ENCODE measurements at regions not wholly inside any gene's neighbourhood (a gene's known extent, or its start where the extent isn't known, plus 50 kb on each side); places are given as distances from the start of the nearest gene placed in this dataset.

- no peaks in the 10 kb centered on the region for H4K20me1 ChIP-seq (replicated peaks; ENCODE audit: insufficient read depth)
- H3K9me3 Mint-ChIP-seq, result no peaks in the 10 kb centered on the region
- DNase-seq (ENCODE audit: low spot score) (no peak), ATAC-seq (no peak; the same call in 2 of the 3 replicates)
- peaks cover under 1% of the 10 kb centered on the region; the same call in 1 of the 2 replicates for H3K9me2 ChIP-seq (ENCODE audit: insufficient read depth)
- no peak overlapping the region for H3K4me3 ChIP-seq
- no peak overlapping the region for H3K4me3 Mint-ChIP-seq
- TF ChIP-seq CREB1 (CRISPR knock-in tag; IDR thresholded peaks at IDR 0.05; ENCODE audit: low read depth) (no peak), ZNF114 (CRISPR knock-in tag; IDR thresholded peaks at IDR 0.05) (no peak)
- H3K27me3 ChIP-seq (ENCODE audit: insufficient read depth), result no peaks in the 10 kb centered on the region
- no peak overlapping the region for H3K4me2 ChIP-seq
- 0 out of 2 replicates have a peak, but pooled peaks cover 15% of the 10 kb centered on the region for H3K4me1 ChIP-seq (ENCODE audit: insufficient read depth)
- H3K27ac Mint-ChIP-seq, result no peak overlapping the region
- H3K27me3 Mint-ChIP-seq (ENCODE audit: insufficient read depth, low read depth, poor library complexity), result no peaks in the 10 kb centered on the region
- no peaks in the 10 kb centered on the region for H3K79me2 ChIP-seq (replicated peaks; ENCODE audit: insufficient read depth)
- H2AFZ ChIP-seq, result no peak overlapping the region
- no peak overlapping the region for H3K27ac ChIP-seq (ENCODE audit: low read depth)
- H3K36me3 ChIP-seq (ENCODE audit: insufficient read depth), result no peaks in the 10 kb centered on the region
- H3F3A ChIP-seq (replicated peaks; ENCODE audit: low read depth), result no peaks in the 10 kb centered on the region
- H3K4me1 Mint-ChIP-seq, result peaks cover 20% of the 10 kb centered on the region
- H3K36me3 Mint-ChIP-seq (ENCODE audit: low read depth), result no peaks in the 10 kb centered on the region
These were observed 366.5 kb upstream of the CCDC196 start for GRCh38 chr14:66119606-66120231.

- Histone ChIP-seq H3K79me2 (replicated peaks; ENCODE audit: insufficient read depth) (no peaks in the 10 kb centered on the region), H3K27me3 (ENCODE audit: insufficient read depth) (no peaks in the 10 kb centered on the region), H3K4me3 (no peak overlapping the region), H2AFZ (no peak overlapping the region), H3K4me1 (ENCODE audit: insufficient read depth) (0 out of 2 replicates have a peak, but pooled peaks cover 15% of the 10 kb centered on the region), H3K36me3 (ENCODE audit: insufficient read depth) (no peaks in the 10 kb centered on the region), H3K27ac (ENCODE audit: low read depth) (no peak overlapping the region), H3K4me2 (no peak overlapping the region), H3K9me2 (ENCODE audit: insufficient read depth) (peaks cover 7% of the 10 kb centered on the region; the same call in 1 of the 2 replicates), H4K20me1 (replicated peaks; ENCODE audit: insufficient read depth) (no peaks in the 10 kb centered on the region), H3F3A (replicated peaks; ENCODE audit: low read depth) (no peaks in the 10 kb centered on the region)
- Mint-ChIP-seq H3K27me3 (ENCODE audit: insufficient read depth, low read depth, poor library complexity) (no peaks in the 10 kb centered on the region), H3K4me1 (peaks cover 20% of the 10 kb centered on the region), H3K27ac (no peak overlapping the region), H3K36me3 (ENCODE audit: low read depth) (no peaks in the 10 kb centered on the region), H3K4me3 (no peak overlapping the region), H3K9me3 (no peaks in the 10 kb centered on the region)
- DNase-seq (ENCODE audit: low spot score) (no peak), ATAC-seq (no peak)
- TF ChIP-seq JUNB (IDR thresholded peaks at IDR 0.05; ENCODE audit: unreplicated experiment), result no peak
- TF ChIP-seq CREB1 (CRISPR knock-in tag; IDR thresholded peaks at IDR 0.05; ENCODE audit: low read depth), result no peak
- no peak for TF ChIP-seq NANOG (IDR thresholded peaks at IDR 0.05; ENCODE audit: borderline replicate concordance)
- TF ChIP-seq ZNF331 (CRISPR knock-in tag; IDR thresholded peaks at IDR 0.05; ENCODE audit: low read depth), result no peak
- TF ChIP-seq EZH2 (IDR thresholded peaks at IDR 0.05; ENCODE audit: low read depth, unreplicated experiment), result no peak
- TF ChIP-seq CTCF (conservative IDR thresholded peaks at IDR 0.05; ENCODE audit: low read depth in 2 of 2), result no peak
- TF ChIP-seq REST (IDR thresholded peaks at IDR 0.05; ENCODE audit: unreplicated experiment), result no peak
- TF ChIP-seq POLR2AphosphoS5 (IDR thresholded peaks at IDR 0.05; ENCODE audit: low read depth), result no peak
- TF ChIP-seq ETS1 (IDR thresholded peaks at IDR 0.05), result no peak
- TF ChIP-seq EZH2phosphoT487 (IDR thresholded peaks at IDR 0.05; ENCODE audit: unreplicated experiment), result no peak
These were observed 365.8 kb upstream of the CCDC196 start for GRCh38 chr14:66120402-66120801.
